Caco-2 (cell line): ENCODE measurements at regions not wholly inside any gene's neighbourhood (a gene's known extent, or its start where the extent isn't known, plus 50 kb on each side); places are given as distances from the start of the nearest gene placed in this dataset.

ENCODE experiments used
- BruUV-seq: library from RNA; stranded (reverse); fragments of 400-500 nt; replicated peaks from 2 replicates; lab custom pipeline; 2021; lab: Mats Ljungman, UMichigan
- CTCF ChIA-PET: fragments of 300-600 bp; sonication (Branson Sonifier 250); formaldehyde crosslinking; loops from one replicate; lab custom pipeline; 2022; ENCODE audit warnings: antibody characterized with exemption; lab: Charles Lee
- POLR2A ChIA-PET: fragments of 300-600 bp; sonication (Branson Sonifier 250); formaldehyde crosslinking; loops from one replicate; lab custom pipeline; 2022; ENCODE audit warnings: antibody characterized with exemption; lab: Charles Lee
- DNase-seq, 2 experiments: peaks; one replicate each; pipeline versions ENCODE4 v3.0.0 to v3.0.0-alpha.2; 2020 to 2022
- H3K27me3 ChIP-seq: replicated peaks from 2 replicates; pipeline ENCODE4 v1.6.0; 2011; ENCODE audit warnings: low read length; ENCODE audit not compliant: control insufficient read depth, insufficient read depth
- H3K36me3 ChIP-seq: 2 replicates; pipeline ENCODE4 v1.5.1; 2011; ENCODE audit warnings: low read length; ENCODE audit not compliant: control insufficient read depth, insufficient read depth
- H3K4me1 ChIP-seq: fragments of 250-450 bp; sonication (Bioruptor Pico); 2 replicates; pipeline ENCODE4 v1.5.1; 2020; ENCODE audit warnings: mild to moderate bottlenecking
- H3K4me3 ChIP-seq: 2 replicates; pipeline ENCODE4 v1.5.1; 2011; ENCODE audit warnings: low read depth, mild to moderate bottlenecking, control low read depth, low read length
- H3K9me3 ChIP-seq: fragments of 250-450 bp; sonication (Bioruptor Pico); 2 replicates; pipeline ENCODE4 v1.5.1; 2020; ENCODE audit warnings: mild to moderate bottlenecking, moderate library complexity
- H3K27ac Mint-ChIP-seq: one replicate; pipeline ENCODE4 v1.8.0; 2022; ENCODE audit warnings: mixed read lengths; ENCODE audit not compliant: unreplicated experiment
- H3K27me3 Mint-ChIP-seq: one replicate; pipeline ENCODE4 v1.8.0; 2022; ENCODE audit warnings: mixed read lengths; ENCODE audit not compliant: insufficient read depth, unreplicated experiment
- H3K36me3 Mint-ChIP-seq: one replicate; pipeline ENCODE4 v1.8.0; 2022; ENCODE audit warnings: mild to moderate bottlenecking, mixed read lengths; ENCODE audit not compliant: insufficient read depth, unreplicated experiment
- H3K4me1 Mint-ChIP-seq: one replicate; pipeline ENCODE4 v1.8.0; 2022; ENCODE audit warnings: low read depth, mixed read lengths; ENCODE audit not compliant: unreplicated experiment
- H3K4me3 Mint-ChIP-seq: one replicate; pipeline ENCODE4 v1.8.0; 2022; ENCODE audit warnings: mild to moderate bottlenecking, moderate library complexity, mixed read lengths; ENCODE audit not compliant: unreplicated experiment
- H3K9me3 Mint-ChIP-seq: one replicate; pipeline ENCODE4 v1.8.0; 2022; ENCODE audit warnings: mixed read lengths; ENCODE audit not compliant: unreplicated experiment
- CTCF ChIP-seq, 2 experiments: fragments of 200-600 bp in 1 of 2; IDR thresholded peaks; 1 replicate in 1 of 2; 2 replicates in 1 of 2; pipeline versions ENCODE4 v1.5.1 to v1.8.0; 2011 to 2022; ENCODE audit warnings: antibody characterized with exemption in 1 of 2, control low read depth in 1 of 2, inconsistent platforms in 1 of 2, low read depth in 1 of 2, low read length in 1 of 2, mild to moderate bottlenecking in 1 of 2, moderate library complexity in 1 of 2; ENCODE audit not compliant: insufficient read depth in 1 of 2, severe bottlenecking in 1 of 2, unreplicated experiment in 1 of 2
- intact Hi-C: fragments of 100-400 bp; cut with micrococcal nuclease; formaldehyde crosslinking; loops from one replicate; pipeline ENCODE4 v1.10.0; 2022; ENCODE audit not compliant: unreplicated experiment

GRCh38 chr15:62257996-62258521, 93.0 kb upstream of the C2CD4B start:
- Histone ChIP-seq H3K9me3 (peaks cover 11% of the 10 kb centered on the region), H3K36me3 (no peaks in the 10 kb centered on the region), H3K27me3 (no peaks in the 10 kb centered on the region), H3K4me1 (no peaks in the 10 kb centered on the region), H3K4me3 (no peak overlapping the region)
- no peak for DNase-seq
- no peaks in the 10 kb centered on the region for H3K36me3 Mint-ChIP-seq
- H3K4me3 Mint-ChIP-seq: no peak overlapping the region
- no peaks in the 10 kb centered on the region for H3K27me3 Mint-ChIP-seq
- ChIA-PET POLR2A (no interaction called here), CTCF (no interaction called here)
- BruUV-seq: no TSS peak
- H3K9me3 Mint-ChIP-seq: peaks cover 46% of the 10 kb centered on the region
- H3K27ac Mint-ChIP-seq: no peak overlapping the region
- no peaks in the 10 kb centered on the region for H3K4me1 Mint-ChIP-seq
- TF ChIP-seq CTCF (IDR thresholded peaks at IDR 0.05; ENCODE audit: insufficient read depth in 1 of 2, low read depth in 1 of 2, low read length in 1 of 2, severe bottlenecking in 1 of 2, unreplicated experiment in 1 of 2): no peak
- intact Hi-C loops: no loop called here

GRCh38 chr15:62262305-62262941, 97.3 kb upstream of the C2CD4B start:
- no peak for TF ChIP-seq CTCF (IDR thresholded peaks at IDR 0.05; ENCODE audit: insufficient read depth in 1 of 2, low read depth in 1 of 2, low read length in 1 of 2, severe bottlenecking in 1 of 2, unreplicated experiment in 1 of 2)
- Histone ChIP-seq H3K9me3 (peaks cover 11% of the 10 kb centered on the region), H3K27me3 (no peaks in the 10 kb centered on the region), H3K4me3 (no peak overlapping the region), H3K36me3 (no peaks in the 10 kb centered on the region), H3K4me1 (no peaks in the 10 kb centered on the region)
- intact Hi-C loops: no loop called here
- ChIA-PET POLR2A (no interaction called here), CTCF (no interaction called here)
- H3K27me3 Mint-ChIP-seq: no peaks in the 10 kb centered on the region
- BruUV-seq: no TSS peak
- no peak for DNase-seq
- H3K9me3 Mint-ChIP-seq: peaks cover 61% of the 10 kb centered on the region
- no peaks in the 10 kb centered on the region for H3K36me3 Mint-ChIP-seq
- no peak overlapping the region for H3K4me3 Mint-ChIP-seq
- H3K4me1 Mint-ChIP-seq: no peaks in the 10 kb centered on the region
- H3K27ac Mint-ChIP-seq: no peak overlapping the region

- Mint-ChIP-seq H3K27ac (no peak overlapping the region), H3K9me3 (peaks cover 57% of the 10 kb centered on the region), H3K27me3 (no peaks in the 10 kb centered on the region), H3K4me1 (no peaks in the 10 kb centered on the region), H3K36me3 (no peaks in the 10 kb centered on the region), H3K4me3 (no peak overlapping the region)
- CTCF ChIA-PET: no interaction called here
- Histone ChIP-seq H3K4me3 (no peak overlapping the region), H3K4me1 (no peaks in the 10 kb centered on the region), H3K9me3 (peaks cover 13% of the 10 kb centered on the region), H3K27me3 (no peaks in the 10 kb centered on the region), H3K36me3 (no peaks in the 10 kb centered on the region)
- intact Hi-C loops: no loop called here
- TF ChIP-seq CTCF (IDR thresholded peaks at IDR 0.05; ENCODE audit: insufficient read depth in 1 of 2, low read depth in 1 of 2, low read length in 1 of 2, severe bottlenecking in 1 of 2, unreplicated experiment in 1 of 2): no peak
- no TSS peak for BruUV-seq
- POLR2A ChIA-PET: no interaction called here
- DNase-seq: no peak
Measured at GRCh38 chr15:62264196-62264595, 99.1 kb upstream of the C2CD4B start.
